ENCODE measurements at regions not wholly inside any gene's neighbourhood (a gene's known extent, or its start where the extent isn't known, plus 50 kb on each side); places are given as distances from the start of the nearest gene placed in this dataset.
"Not testable (repeated sequence)": the region's sequence is repeated elsewhere in the genome, so short reads cannot be mapped to it uniquely, and the experiment has no call there.

DNA sequence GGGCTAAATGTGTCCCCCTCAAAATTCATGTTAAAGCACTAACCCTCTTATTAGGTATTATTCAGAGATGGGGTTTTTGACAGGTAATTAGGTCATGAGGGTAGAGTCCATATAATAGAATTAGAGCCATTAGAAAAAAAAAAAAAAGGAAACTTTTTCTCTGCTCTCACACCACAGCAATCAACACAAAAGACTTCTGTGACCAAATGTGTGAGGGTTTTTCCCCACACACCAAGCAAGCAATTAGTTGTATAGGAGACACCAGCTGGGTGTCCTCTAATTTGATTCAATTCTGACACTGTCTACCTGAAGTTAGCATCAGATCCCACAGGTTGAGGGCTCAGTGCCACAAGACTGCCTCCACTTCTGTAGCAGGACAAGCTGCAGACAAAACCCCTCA lies 64.6 kb upstream of the GMDS start:
- no peak overlapping the region for H3K27ac Mint-ChIP-seq
- no peaks in the 10 kb centered on the region for H3K27me3 Mint-ChIP-seq
- peaks cover 7% of the 10 kb centered on the region in 3 donors for H3K9me3 Mint-ChIP-seq
- peaks cover 11% of the 10 kb centered on the region for H3K36me3 Mint-ChIP-seq
- no peak overlapping the region for H3K4me3 Mint-ChIP-seq
- no peaks in the 10 kb centered on the region for H3K4me1 Mint-ChIP-seq

DNA sequence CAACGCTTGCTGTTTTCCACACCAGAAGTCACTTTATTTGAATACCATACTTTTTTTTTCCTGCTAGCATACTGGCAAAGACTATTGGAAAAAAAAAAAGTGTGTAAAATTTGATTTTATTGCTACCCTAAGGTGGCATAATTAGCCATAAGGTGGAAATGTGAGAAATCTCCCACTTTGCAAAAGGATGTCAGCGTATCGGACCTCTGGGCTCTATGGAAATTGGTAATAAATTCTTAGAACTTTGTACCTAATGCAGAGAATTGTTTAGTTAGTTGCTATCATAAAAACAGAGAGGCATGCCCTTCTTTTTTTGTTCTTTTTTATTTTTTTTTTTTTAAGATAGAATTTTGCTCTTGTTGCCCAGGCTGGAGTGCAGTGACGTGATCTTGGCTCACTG lies 63.7 kb upstream of the GMDS start:
- Mint-ChIP-seq H3K27me3 (no peaks in the 10 kb centered on the region), H3K36me3 (peaks cover 11% of the 10 kb centered on the region), H3K4me3 (no peak overlapping the region), H3K9me3 (peaks cover under 1 to 8% (median 2%) of the 10 kb centered on the region in 3 donors), H3K27ac (no peak overlapping the region), H3K4me1 (no peaks in the 10 kb centered on the region)

DNA sequence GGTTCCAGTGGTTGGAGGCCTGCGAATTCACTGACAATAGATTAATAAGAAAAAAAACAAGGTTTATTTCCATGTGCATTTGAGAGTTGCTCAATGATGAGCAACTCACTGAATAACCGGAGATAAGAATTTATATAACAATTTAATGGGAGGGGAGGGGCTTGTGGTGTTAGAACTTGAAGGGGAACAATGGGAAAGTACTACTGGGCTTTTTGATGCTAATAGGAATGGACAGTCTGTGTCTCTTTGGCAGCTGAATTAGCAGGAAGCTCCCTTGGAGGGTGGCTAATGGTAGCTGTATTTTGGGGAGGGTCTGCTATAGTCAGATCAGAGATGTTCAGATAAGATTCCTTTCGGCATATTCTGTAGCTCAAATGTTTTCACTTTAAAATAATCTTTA lies 62.4 kb upstream of the GMDS start:
- Mint-ChIP-seq H3K4me3 (no peak overlapping the region), H3K36me3 (peaks cover 11% of the 10 kb centered on the region), H3K4me1 (no peaks in the 10 kb centered on the region), H3K9me3 (peaks cover 0 to 8% (median 2%) of the 10 kb centered on the region in 3 donors), H3K27me3 (no peaks in the 10 kb centered on the region), H3K27ac (no peak overlapping the region)

DNA sequence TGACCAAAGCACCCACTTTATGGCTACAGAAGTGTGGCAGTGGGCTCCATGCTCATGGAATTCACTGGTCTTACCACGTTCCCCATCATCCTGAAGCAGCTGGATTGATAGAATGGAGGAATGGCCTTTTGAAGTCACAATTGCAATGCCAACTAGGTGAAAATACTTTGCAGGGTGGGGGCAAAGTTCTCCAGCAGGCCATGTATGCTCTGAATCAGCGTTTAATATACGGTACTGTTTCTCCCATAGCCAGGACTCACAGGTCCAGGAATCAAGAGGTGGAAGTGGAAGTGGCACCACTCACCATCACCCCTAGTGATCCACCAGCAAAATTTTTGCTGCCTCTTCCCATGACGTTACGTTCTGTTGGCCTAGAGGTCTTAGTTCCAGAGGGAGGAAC lies 60.5 kb upstream of the GMDS start:
- Mint-ChIP-seq H3K4me1 (no peaks in the 10 kb centered on the region), H3K9me3 (peaks cover 4 to 11% (median 5%) of the 10 kb centered on the region in 3 donors), H3K27ac (no peak overlapping the region)

DNA sequence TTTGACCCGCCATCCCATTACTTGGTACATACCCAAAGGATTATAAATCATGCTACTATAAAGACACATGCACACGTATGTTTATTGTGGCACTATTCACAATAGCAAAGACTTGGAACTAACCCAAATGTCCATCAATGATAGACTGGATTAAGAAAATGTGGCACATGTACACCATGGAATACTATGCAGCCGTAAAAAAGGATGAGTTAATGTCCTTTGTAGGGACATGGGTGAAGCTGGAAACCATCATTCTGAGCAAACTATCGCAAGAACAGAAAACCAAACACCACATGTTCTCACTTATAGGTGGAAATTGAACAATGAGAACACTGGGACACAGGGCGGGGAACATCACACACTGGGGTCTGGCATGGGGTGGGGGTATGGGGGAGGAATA lies 57.1 kb upstream of the GMDS start:
- H3K27me3 Mint-ChIP-seq, H3K4me3 Mint-ChIP-seq, H3K4me1 Mint-ChIP-seq, H3K27ac Mint-ChIP-seq: not testable (repeated sequence)
- Mint-ChIP-seq H3K36me3 (peaks cover 13% of the 10 kb centered on the region), H3K9me3 (peaks cover 12 to 22% (median 15%) of the 10 kb centered on the region in 3 donors)

More for the DNA sequence above, 60.5 kb upstream of the GMDS start:
- H3K4me3 Mint-ChIP-seq = no peak overlapping the region
- H3K36me3 Mint-ChIP-seq = peaks cover 10% of the 10 kb centered on the region
- no peaks in the 10 kb centered on the region for H3K27me3 Mint-ChIP-seq

DNA sequence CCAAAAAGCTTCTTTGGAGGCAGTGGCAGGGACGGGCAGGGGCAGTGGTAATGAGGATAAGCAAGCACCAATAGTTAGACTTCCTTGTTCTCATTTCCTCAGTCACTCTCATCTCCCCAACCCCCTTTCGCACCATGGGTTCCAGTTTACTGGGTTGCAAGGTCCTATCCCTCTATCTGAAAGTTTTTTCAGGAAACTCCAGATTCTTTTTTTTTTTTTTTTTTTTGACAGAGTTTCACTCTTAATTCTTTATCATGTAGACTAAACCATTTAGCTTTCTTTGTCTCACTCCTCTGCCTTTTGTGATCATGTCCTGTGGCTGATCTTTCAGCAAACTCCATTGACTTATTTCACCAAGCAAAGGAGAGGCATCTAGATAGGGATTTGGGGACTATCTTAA lies 51.4 kb upstream of the GMDS start:
- Mint-ChIP-seq H3K36me3 (peaks cover 7% of the 10 kb centered on the region), H3K27ac (no peak overlapping the region), H3K27me3 (no peaks in the 10 kb centered on the region), H3K4me3 (no peak overlapping the region), H3K4me1 (no peaks in the 10 kb centered on the region), H3K9me3 (peaks cover 11 to 50% (median 30%) of the 10 kb centered on the region in 3 donors)

Measured in IgD-negative memory B cell (primary cell).